ENCODE measurements at regions not wholly inside any gene's neighbourhood (a gene's known extent, or its start where the extent isn't known, plus 50 kb on each side); places are given as distances from the start of the nearest gene placed in this dataset.

- SMC1A ChIA-PET (ENCODE audit: uncharacterized antibody, unreplicated experiment), result no interaction called here
- in situ Hi-C loops (cut with MboI), result no loop called here
Observed at GRCh38 chr20:48532028-48532427, 295.8 kb downstream of the PREX1 start.

More at GRCh38 chr20:48532028-48532427, 295.8 kb downstream of the PREX1 start:
- intact Hi-C loops (cut with micrococcal nuclease; ENCODE audit: unreplicated experiment), result no loop called here
- Histone ChIP-seq H3K27ac (ENCODE audit: control insufficient read depth, insufficient read depth) (no peak overlapping the region), H3K9ac (ENCODE audit: control insufficient read depth, insufficient read depth, low read length) (no peak overlapping the region), H2AFZ (ENCODE audit: control insufficient read depth, low read depth, low read length) (no peak overlapping the region), H3K79me2 (ENCODE audit: control insufficient read depth, insufficient read depth, low read length) (no peaks in the 10 kb centered on the region), H3K4me2 (ENCODE audit: control insufficient read depth, insufficient read depth) (no peak overlapping the region), H4K20me1 (ENCODE audit: control insufficient read depth, insufficient read depth) (no peaks in the 10 kb centered on the region), H3K9me3 (replicated peaks; ENCODE audit: control insufficient read depth, insufficient read depth, low read length) (no peaks in the 10 kb centered on the region), H3K27me3 (replicated peaks in 1 of 2; ENCODE audit: control insufficient read depth in 2 of 2, insufficient read depth in 2 of 2, low read length in 1 of 2) (0 out of 4 replicates have a peak, but pooled peaks cover 0 to 3% of the 10 kb centered on the region in 2 experiments), H3K36me3 (ENCODE audit: control insufficient read depth in 2 of 2, insufficient read depth in 2 of 2, low read length in 1 of 2) (no peaks in the 10 kb centered on the region), H3K4me3 (no peak overlapping the region), H3K4me1 (ENCODE audit: control insufficient read depth, insufficient read depth, low read length) (no peaks in the 10 kb centered on the region)
- DNase-seq (ENCODE audit: low read depth, low spot score) (no peak), FAIRE-seq (no peak), ATAC-seq (no peak)
- no TSS peak for BruUV-seq (replicated peaks)
- ChIA-PET CTCF (no interaction called here), POLR2A (no interaction called here), RAD21 (ENCODE audit: unreplicated experiment) (no interaction called here)
- 42% methylated on average over 2 of the region's 2 CpGs for WGBS (ENCODE audit: insufficient coverage, insufficient replicate concordance, low lambda C conversion rate, missing lambda C conversion rate)
- no peak for TF ChIP-seq E2F4 (IDR thresholded peaks at IDR 0.05; ENCODE audit: low read depth, low read length)
- TF ChIP-seq NFIC (IDR thresholded peaks at IDR 0.05; ENCODE audit: low read depth, low read length), result no peak
- no peak for TF ChIP-seq RB1 (IDR thresholded peaks at IDR 0.05; ENCODE audit: borderline replicate concordance)
- no peak for TF ChIP-seq BHLHE40 (IDR thresholded peaks at IDR 0.05; ENCODE audit: borderline replicate concordance in 1 of 2, low read depth in 2 of 2, low read length in 1 of 2)
- TF ChIP-seq RAD21 (IDR thresholded peaks at IDR 0.05; ENCODE audit: insufficient read depth, low read depth, low read length), result no peak
- TF ChIP-seq, protein P1, sequence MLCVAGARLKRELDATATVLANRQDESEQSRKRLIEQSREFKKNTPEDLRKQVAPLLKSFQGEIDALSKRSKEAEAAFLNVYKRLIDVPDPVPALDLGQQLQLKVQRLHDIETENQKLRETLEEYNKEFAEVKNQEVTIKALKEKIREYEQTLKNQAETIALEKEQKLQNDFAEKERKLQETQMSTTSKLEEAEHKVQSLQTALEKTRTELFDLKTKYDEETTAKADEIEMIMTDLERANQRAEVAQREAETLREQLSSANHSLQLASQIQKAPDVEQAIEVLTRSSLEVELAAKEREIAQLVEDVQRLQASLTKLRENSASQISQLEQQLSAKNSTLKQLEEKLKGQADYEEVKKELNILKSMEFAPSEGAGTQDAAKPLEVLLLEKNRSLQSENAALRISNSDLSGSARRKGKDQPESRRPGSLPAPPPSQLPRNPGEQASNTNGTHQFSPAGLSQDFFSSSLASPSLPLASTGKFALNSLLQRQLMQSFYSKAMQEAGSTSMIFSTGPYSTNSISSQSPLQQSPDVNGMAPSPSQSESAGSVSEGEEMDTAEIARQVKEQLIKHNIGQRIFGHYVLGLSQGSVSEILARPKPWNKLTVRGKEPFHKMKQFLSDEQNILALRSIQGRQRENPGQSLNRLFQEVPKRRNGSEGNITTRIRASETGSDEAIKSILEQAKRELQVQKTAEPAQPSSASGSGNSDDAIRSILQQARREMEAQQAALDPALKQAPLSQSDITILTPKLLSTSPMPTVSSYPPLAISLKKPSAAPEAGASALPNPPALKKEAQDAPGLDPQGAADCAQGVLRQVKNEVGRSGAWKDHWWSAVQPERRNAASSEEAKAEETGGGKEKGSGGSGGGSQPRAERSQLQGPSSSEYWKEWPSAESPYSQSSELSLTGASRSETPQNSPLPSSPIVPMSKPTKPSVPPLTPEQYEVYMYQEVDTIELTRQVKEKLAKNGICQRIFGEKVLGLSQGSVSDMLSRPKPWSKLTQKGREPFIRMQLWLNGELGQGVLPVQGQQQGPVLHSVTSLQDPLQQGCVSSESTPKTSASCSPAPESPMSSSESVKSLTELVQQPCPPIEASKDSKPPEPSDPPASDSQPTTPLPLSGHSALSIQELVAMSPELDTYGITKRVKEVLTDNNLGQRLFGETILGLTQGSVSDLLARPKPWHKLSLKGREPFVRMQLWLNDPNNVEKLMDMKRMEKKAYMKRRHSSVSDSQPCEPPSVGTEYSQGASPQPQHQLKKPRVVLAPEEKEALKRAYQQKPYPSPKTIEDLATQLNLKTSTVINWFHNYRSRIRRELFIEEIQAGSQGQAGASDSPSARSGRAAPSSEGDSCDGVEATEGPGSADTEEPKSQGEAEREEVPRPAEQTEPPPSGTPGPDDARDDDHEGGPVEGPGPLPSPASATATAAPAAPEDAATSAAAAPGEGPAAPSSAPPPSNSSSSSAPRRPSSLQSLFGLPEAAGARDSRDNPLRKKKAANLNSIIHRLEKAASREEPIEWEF (IDR thresholded peaks at IDR 0.05; ENCODE audit: insufficient replicate concordance, low read depth, low read length), result no peak
